Vagina (tissue), 2 donors: ENCODE measurements at regions not wholly inside any gene's neighbourhood (a gene's known extent, or its start where the extent isn't known, plus 50 kb on each side); places are given as distances from the start of the nearest gene placed in this dataset.

Experiments
- POLR2A ChIP-seq, 2 donors: fragments of 450-650 bp; IDR thresholded peaks; one replicate each; pipeline ENCODE4 v1.6.1; 2017; ENCODE audit warnings: antibody characterized with exemption in 2 of 2, mild to moderate bottlenecking in 2 of 2, moderate library complexity in 2 of 2
- TF ChIP-seq, protein P1 (sequence below), 3 experiments: fragments of 450-650 bp in 2 of 3; fragments of 200-600 bp in 1 of 3; sonication (generic) in 1 of 3; IDR thresholded peaks; one replicate each; pipeline ENCODE4 v1.5.1; 2017 to 2019; ENCODE audit warnings: antibody characterized with exemption in 3 of 3, mild to moderate bottlenecking in 2 of 3, moderate library complexity in 2 of 3

DNA sequence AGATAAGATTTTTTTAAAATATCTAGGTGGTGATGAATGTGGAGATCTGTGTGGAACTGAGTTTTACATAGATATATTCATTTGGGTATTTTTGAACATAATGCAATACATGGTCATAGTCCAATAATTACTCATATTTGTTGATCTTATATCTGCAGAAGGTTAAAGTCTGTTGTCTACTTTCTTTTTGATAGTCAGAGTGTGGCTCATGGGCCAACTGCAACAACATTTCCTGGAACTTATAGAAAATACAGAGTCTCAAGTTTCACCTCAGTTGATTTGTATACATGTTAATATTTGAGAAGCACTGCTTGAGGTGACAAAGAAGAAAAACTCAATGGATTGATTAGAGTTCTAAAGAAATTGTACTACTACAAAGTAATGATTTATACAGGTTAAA lies 408.4 kb downstream of the ARAP2 start:
- TF ChIP-seq, protein P1, sequence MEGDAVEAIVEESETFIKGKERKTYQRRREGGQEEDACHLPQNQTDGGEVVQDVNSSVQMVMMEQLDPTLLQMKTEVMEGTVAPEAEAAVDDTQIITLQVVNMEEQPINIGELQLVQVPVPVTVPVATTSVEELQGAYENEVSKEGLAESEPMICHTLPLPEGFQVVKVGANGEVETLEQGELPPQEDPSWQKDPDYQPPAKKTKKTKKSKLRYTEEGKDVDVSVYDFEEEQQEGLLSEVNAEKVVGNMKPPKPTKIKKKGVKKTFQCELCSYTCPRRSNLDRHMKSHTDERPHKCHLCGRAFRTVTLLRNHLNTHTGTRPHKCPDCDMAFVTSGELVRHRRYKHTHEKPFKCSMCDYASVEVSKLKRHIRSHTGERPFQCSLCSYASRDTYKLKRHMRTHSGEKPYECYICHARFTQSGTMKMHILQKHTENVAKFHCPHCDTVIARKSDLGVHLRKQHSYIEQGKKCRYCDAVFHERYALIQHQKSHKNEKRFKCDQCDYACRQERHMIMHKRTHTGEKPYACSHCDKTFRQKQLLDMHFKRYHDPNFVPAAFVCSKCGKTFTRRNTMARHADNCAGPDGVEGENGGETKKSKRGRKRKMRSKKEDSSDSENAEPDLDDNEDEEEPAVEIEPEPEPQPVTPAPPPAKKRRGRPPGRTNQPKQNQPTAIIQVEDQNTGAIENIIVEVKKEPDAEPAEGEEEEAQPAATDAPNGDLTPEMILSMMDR (IDR thresholded peaks at IDR 0.05) = no peak
- TF ChIP-seq POLR2A (IDR thresholded peaks at IDR 0.05) = no peak
